ENCODE measurements at regions not wholly inside any gene's neighbourhood (a gene's known extent, or its start where the extent isn't known, plus 50 kb on each side); places are given as distances from the start of the nearest gene placed in this dataset.
"Not testable (repeated sequence)": the region's sequence is repeated elsewhere in the genome, so short reads cannot be mapped to it uniquely, and the experiment has no call there.

DNA sequence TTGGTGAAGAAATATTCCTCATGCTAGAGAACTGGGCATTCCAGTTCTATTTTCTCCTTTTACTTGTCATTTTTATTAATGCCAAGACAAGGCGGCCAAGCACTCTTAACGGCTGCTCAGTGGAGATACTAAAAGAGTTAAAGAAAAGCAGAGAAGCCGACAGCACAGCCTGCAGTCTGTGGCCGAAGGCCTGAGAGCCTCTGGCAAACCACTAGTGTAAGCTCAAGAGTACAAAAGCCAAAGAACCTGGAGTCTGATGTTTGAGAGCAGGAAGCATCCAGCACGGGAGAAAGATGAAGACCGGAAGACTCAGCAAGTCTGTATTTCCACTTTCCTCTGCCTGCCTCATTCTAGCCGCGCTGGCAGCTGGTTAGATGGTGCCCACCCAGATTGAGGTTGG is 167.1 kb upstream of the FUT9 start:
- DNase-seq (ENCODE audit: extremely low read depth, low read depth) = no peak

DNA sequence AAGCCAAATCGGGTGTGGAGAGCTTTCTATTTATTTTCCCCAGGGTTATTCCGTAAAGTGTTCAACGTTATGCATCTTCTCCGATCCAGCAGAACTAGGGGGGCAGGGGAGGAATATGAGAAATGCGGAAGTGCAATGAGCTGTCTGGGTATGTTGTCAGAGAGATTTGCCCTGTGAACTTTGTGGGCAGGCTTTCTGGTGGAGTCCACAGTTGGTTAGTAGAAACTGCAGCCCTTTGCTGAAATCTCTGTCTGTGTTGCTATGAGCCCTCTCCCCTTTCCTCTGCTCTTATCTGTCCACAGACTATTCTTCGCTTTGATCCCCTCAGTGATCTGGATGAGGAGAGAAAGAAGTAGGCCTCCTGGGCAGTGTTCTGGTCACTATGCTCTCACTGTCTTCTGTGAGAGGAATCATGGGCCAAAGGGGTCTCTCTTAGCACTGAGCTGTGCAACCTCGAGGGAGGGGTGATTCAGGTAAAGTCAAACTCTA is 158.9 kb upstream of the FUT9 start:
- no peak for DNase-seq (ENCODE audit: extremely low read depth, low read depth)

DNA sequence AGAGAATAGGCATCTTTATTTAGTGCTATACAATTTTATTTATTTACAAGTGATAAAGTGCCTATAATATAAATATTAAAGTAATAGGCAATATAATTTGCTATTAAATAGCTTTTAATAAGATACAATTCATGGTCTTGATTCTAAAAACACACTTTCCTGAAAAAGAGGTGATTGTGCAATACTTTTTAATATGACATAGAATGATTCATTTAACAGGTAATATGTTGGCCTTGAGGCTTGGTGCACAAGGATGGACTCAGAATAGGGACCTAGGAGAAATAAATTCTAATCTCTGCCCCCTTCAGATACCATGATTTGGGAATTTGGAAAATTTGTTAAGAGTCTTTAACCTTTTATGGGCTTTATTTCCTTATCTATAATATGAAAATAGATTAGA is 149.9 kb upstream of the FUT9 start:
- no peak for DNase-seq (ENCODE audit: extremely low read depth, low read depth)

DNA sequence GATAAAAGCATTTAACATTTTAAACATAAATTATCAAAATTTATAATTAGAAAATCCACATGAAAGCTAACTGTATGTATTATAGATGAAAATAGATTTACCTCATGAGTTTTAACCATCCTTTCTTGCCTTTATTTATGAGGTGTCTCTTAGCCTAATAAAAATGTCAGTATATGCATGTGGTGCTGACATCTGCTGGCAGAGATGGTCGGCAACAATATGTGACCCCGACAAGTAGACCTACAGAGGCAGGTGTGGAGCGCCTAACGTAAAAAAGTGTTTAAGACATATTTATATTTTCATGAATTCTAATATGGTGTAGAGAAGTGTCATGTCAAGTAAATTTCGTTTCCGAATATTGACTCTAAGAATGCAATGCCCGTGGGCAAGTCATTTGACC is 149.0 kb upstream of the FUT9 start:
- no peak for DNase-seq (ENCODE audit: extremely low read depth, low read depth)

- DNase-seq (ENCODE audit: extremely low read depth, low read depth) = no peak
These were observed 148.6 kb upstream of the FUT9 start for GRCh38 chr6:95867205-95867604.

DNA sequence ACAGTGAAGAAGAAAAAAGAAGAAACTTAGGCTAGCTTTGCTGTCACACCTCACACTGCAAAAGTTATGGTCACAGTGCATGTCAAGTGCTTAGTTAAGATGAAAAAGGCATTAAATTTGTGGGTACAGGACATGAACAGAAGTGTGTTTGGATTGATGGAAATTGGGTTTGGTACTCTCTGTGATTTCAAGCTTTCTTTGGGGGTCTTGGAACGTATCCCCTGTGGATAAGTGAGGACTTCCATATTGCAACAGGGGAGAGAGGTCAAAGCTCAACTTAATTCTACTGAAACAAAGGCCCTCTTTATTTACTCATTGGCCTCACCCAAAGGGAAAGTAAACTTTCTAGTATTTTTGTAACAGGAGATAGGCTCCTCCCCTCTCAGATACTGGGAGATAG is 138.3 kb upstream of the FUT9 start:
- DNase-seq (ENCODE audit: extremely low read depth, low read depth) = no peak

- no peak for DNase-seq (ENCODE audit: extremely low read depth, low read depth)
These were observed 135.9 kb upstream of the FUT9 start for GRCh38 chr6:95879856-95880255.

GRCh38 chr6:95882371-95882770 is 133.4 kb upstream of the FUT9 start:
- DNase-seq (ENCODE audit: extremely low read depth, low read depth) = no peak

DNA sequence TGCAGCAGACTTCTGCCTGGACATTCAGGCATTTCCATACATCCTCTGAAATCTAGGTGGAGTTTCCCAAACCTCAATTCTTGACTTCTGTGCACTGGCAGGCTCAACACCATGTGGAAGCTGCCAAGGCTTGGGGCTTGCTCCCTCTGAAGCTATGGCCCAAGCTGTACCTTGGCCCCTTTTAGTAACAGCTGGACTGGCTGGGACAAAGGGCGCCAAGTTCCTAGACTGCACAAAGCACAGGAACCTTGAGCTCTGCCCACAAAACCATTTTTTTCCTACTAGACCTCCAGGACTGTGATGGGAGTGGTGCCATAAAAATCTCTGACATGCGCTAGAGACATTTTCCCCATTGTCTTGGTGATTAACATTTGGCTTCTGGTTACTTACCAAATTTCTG is 127.1 kb upstream of the FUT9 start:
- not testable (repeated sequence) for DNase-seq (ENCODE audit: extremely low read depth, low read depth)

DNA sequence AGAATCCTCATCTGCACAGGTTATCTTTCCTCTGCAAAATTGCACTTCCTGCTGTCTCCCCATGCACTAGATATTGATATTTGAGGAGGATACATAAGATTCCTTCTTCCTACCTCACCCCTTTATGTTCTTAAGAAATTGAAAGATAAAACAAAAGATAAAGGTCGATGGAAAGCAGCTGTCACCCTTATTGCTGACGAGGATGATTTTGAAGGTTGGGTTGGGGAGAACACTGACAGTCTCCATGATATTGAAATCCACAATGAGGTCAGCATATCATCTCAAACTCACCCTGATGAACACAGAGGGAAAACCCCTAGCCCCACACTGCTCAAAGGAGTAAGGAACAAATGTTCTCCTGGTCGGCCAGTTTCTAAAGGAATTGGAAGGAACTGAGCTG is 110.6 kb upstream of the FUT9 start:
- no peak for DNase-seq (ENCODE audit: extremely low read depth, low read depth)

GRCh38 chr6:95917034-95917433 is 98.7 kb upstream of the FUT9 start:
- no peak for DNase-seq (ENCODE audit: extremely low read depth, low read depth)

DNA sequence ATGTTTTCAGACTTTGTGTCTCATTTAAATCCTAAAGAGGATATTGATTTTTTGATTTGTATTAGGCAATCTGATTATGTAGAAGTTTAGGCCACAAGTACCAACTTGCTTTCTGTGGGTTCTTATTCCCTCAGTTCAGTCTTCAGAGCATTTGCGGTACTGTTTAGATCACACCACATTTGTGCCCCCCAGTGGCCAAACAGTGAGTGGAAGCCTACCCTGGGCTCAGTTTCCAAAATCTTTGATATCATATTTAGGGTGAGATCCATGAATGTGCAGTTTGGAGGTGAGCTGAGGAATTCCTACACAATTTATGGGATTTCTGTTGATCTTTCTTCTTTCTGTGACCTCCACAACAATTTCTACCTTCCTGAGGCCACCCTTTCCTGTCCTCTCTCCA is 92.3 kb upstream of the FUT9 start:
- no peak for DNase-seq (ENCODE audit: extremely low read depth, low read depth)

DNA sequence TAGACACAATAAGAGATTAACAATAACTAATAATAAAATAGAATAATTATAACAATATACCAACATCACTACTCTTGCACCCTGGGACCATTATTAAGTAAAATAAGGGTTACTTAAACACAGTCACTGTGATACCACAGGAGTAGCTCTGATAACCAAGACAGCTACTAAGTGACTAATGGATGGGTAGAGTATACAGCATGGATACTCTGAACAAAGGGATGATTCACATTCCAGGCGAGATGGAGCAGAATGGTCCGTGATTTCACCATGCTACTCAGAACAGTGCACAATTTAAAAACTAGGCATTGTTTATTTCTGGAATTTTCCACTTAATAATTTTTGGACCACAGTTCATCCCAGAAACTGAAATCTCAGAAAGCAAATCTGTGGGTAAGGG is 80.0 kb upstream of the FUT9 start:
- no peak for DNase-seq (ENCODE audit: extremely low read depth, low read depth)

GRCh38 chr6:95946906-95947305 is 68.9 kb upstream of the FUT9 start:
- DNase-seq (ENCODE audit: extremely low read depth, low read depth) = no peak

DNA sequence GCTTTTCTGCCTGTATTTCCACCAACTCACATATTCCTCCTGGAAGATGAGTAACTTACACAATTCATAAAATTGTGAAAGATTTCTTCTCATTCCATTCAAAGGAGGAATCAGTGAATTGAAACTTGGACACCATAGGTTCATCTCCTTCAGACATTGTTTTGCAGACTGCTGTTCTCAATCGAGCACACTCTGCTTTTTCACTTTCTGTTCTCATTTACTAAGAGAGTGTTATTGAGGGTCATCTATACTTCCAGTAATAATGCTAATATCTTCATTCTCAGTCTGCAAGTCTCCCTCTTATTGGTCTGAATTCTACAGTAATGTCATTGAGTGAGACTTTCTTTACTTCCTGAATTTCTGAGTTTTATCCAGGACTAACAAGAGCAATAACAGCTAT is 67.5 kb upstream of the FUT9 start:
- no peak for DNase-seq (ENCODE audit: extremely low read depth, low read depth)

DNA sequence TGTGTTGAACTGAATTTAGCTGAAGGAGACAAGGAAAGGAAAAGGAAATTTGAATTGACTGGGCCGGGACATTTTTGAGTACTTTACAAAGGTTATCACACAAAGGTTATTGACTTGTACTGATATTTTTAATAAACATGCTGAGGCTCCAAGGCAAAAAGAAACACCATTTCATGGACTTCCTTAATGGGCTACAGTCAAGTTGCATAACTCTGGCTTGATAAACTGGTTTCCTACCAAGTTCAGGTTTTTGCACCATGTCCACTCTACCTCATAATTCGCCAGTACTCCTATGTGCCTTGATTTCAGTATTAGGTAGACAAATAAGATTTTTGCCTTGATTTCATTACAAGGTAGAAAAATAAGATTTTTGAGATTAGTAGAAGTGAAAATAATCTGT is 65.8 kb upstream of the FUT9 start:
- no peak for DNase-seq (ENCODE audit: extremely low read depth, low read depth)

DNA sequence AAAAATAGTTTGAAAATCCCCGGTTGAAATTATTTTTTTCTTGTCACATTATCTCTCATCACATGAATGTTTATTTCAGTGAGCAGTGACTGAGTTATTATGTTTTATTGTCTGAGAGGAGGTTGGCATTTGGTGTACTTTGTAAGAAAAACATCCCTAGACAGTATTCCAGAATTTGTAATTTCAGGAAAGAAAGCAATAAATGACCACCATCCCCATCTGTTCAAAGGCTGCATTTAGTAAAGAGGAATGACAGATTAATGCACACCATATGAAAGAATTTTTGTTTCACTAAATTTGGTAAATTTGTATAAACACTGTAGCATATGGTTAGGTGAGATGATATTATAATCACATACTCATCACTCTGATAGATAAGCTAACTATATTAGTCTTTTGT is 57.1 kb upstream of the FUT9 start:
- no peak for DNase-seq (ENCODE audit: extremely low read depth, low read depth)

GRCh38 chr6:95959261-95959660 is 56.5 kb upstream of the FUT9 start:
- no peak for DNase-seq (ENCODE audit: extremely low read depth, low read depth)

Data from NCI-H460 (cell line).